Endodermal cell (in vitro differentiated cells): ENCODE measurements at regions not wholly inside any gene's neighbourhood (a gene's known extent, or its start where the extent isn't known, plus 50 kb on each side); places are given as distances from the start of the nearest gene placed in this dataset.

Experiments used
- DNase-seq: peaks from one replicate; pipeline ENCODE4 v3.0.0-alpha.2; 2017
- H3K27ac ChIP-seq: 2 replicates; pipeline ENCODE4 v1.5.1; 2013; ENCODE audit warnings: mild to moderate bottlenecking, low read depth, low read length, moderate library complexity
- H3K27me3 ChIP-seq: 2 replicates; pipeline ENCODE4 v1.6.1; 2013; ENCODE audit warnings: mild to moderate bottlenecking, low read length, moderate library complexity; ENCODE audit not compliant: insufficient read depth, control insufficient read depth, poor library complexity, severe bottlenecking
- H3K36me3 ChIP-seq: 2 replicates; pipeline ENCODE4 v1.7.0; 2013; ENCODE audit warnings: mild to moderate bottlenecking, low read length, moderate library complexity; ENCODE audit not compliant: control insufficient read depth, insufficient read depth
- H3K4me1 ChIP-seq: one replicate; pipeline ENCODE4 v1.7.0; 2013; ENCODE audit warnings: low read length; ENCODE audit not compliant: control insufficient read depth, insufficient read depth
- H3K4me3 ChIP-seq: 2 replicates; pipeline ENCODE4 v1.5.1; 2013; ENCODE audit warnings: mild to moderate bottlenecking, low read length, moderate library complexity
- H3K9ac ChIP-seq: 2 replicates; pipeline ENCODE4 v1.6.1; 2013; ENCODE audit warnings: mild to moderate bottlenecking, low read length, moderate library complexity; ENCODE audit not compliant: poor library complexity, severe bottlenecking; ENCODE audit errors: extremely low read depth
- H3K9me3 ChIP-seq: 2 replicates; pipeline ENCODE4 v1.6.1; 2013; ENCODE audit warnings: mild to moderate bottlenecking, low read length, moderate library complexity; ENCODE audit not compliant: control insufficient read depth
- H3K27ac Mint-ChIP-seq: 2 replicates; pipeline ENCODE4 v1.8.0; 2020; ENCODE audit warnings: mixed read lengths
- H3K27me3 Mint-ChIP-seq: 2 replicates; pipeline ENCODE4 v1.8.0; 2021; ENCODE audit warnings: mild to moderate bottlenecking, mixed read lengths; ENCODE audit not compliant: insufficient read depth
- H3K36me3 Mint-ChIP-seq: 2 replicates; pipeline ENCODE4 v1.8.0; 2020; ENCODE audit warnings: low read depth, mixed read lengths
- H3K4me1 Mint-ChIP-seq: 2 replicates; pipeline ENCODE4 v1.8.0; 2020; ENCODE audit warnings: mixed read lengths
- H3K4me3 Mint-ChIP-seq: 2 replicates; pipeline ENCODE4 v1.8.0; 2020; ENCODE audit warnings: mild to moderate bottlenecking, moderate library complexity, mixed read lengths
- H3K9me3 Mint-ChIP-seq: 2 replicates; pipeline ENCODE4 v1.8.0; 2020; ENCODE audit warnings: mild to moderate bottlenecking, mixed read lengths
- WGBS, 2 experiments: methylation state at CpG; one replicate each; pipeline versions ENCODE4 v1.1.5 to v1.1.7; 2013; ENCODE audit warnings: missing lambda C conversion rate in 2 of 2, mixed read lengths in 1 of 2; ENCODE audit not compliant: insufficient coverage in 1 of 2, insufficient read length in 1 of 2; 5-methylcytosine and 5-hydroxymethylcytosine counted together
- TF ChIP-seq, protein P1 (sequence below): fragments of 200-600 bp; sonication (generic); conservative IDR thresholded peaks from 2 replicates; pipeline ENCODE4 v1.5.0; 2021; ENCODE audit warnings: antibody characterized with exemption, mild to moderate bottlenecking

DNA sequence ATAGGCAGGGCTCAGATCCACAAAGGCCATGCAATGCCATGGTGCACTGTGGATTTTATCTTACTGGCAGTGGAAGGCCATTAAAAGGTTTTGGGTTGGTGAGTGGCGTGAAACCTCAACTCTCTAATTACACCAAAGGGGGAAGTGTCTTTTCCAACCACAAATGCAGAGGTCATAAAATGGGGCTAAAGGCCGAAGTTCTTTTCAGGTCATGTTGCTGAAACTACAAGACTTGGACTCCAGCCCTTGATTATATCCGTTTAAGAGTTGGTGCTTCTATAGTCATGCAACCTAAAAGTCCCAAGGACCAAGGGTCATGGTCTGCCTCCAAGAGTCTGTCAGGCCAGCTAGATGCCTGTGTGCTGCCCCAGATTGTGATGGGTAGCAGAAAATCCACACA lies 434.3 kb downstream of the RAB38 start:
- DNase-seq: no peak
- no peaks in the 10 kb centered on the region for H3K9me3 ChIP-seq
- no peak overlapping the region for H3K27ac ChIP-seq
- no peaks in the 10 kb centered on the region for H3K36me3 ChIP-seq
- H3K4me1 Mint-ChIP-seq: no peaks in the 10 kb centered on the region
- no peaks in the 10 kb centered on the region for H3K4me1 ChIP-seq
- WGBS, 2 experiments: 88 to 100% methylated on average over 2 to 3 of the region's 3 CpGs
- H3K4me3 Mint-ChIP-seq: no peak overlapping the region
- no peaks in the 10 kb centered on the region for H3K27me3 ChIP-seq
- TF ChIP-seq, protein P1, sequence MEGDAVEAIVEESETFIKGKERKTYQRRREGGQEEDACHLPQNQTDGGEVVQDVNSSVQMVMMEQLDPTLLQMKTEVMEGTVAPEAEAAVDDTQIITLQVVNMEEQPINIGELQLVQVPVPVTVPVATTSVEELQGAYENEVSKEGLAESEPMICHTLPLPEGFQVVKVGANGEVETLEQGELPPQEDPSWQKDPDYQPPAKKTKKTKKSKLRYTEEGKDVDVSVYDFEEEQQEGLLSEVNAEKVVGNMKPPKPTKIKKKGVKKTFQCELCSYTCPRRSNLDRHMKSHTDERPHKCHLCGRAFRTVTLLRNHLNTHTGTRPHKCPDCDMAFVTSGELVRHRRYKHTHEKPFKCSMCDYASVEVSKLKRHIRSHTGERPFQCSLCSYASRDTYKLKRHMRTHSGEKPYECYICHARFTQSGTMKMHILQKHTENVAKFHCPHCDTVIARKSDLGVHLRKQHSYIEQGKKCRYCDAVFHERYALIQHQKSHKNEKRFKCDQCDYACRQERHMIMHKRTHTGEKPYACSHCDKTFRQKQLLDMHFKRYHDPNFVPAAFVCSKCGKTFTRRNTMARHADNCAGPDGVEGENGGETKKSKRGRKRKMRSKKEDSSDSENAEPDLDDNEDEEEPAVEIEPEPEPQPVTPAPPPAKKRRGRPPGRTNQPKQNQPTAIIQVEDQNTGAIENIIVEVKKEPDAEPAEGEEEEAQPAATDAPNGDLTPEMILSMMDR: no peak
- H3K36me3 Mint-ChIP-seq: no peaks in the 10 kb centered on the region
- no peaks in the 10 kb centered on the region for H3K27me3 Mint-ChIP-seq
- H3K4me3 ChIP-seq: no peak overlapping the region
- no peaks in the 10 kb centered on the region for H3K9me3 Mint-ChIP-seq
- no peak overlapping the region for H3K9ac ChIP-seq
- no peak overlapping the region for H3K27ac Mint-ChIP-seq

DNA sequence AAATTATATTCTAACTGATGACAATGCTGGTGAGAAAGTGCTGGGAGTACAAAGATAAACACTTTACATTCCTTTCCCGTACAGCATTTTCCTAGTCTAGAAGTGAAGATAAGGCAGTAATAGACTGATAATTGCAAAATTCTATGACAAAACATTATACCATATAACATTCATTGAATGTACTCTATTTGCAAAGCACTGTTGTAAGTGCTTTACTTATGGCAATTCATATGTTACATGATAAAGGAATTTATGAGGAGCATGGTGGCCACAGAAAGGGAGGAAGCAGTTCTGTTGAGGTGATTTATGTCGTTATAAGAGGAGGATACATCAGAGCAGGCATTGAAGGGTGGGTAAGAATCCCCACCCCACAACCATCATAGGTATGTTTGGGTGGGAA lies 434.8 kb downstream of the RAB38 start:
- TF ChIP-seq, protein P1: no peak
- Histone ChIP-seq H3K9me3 (no peaks in the 10 kb centered on the region), H3K27me3 (no peaks in the 10 kb centered on the region), H3K36me3 (no peaks in the 10 kb centered on the region), H3K27ac (no peak overlapping the region), H3K4me3 (no peak overlapping the region), H3K9ac (no peak overlapping the region), H3K4me1 (no peaks in the 10 kb centered on the region)
- Mint-ChIP-seq H3K9me3 (no peaks in the 10 kb centered on the region), H3K27ac (no peak overlapping the region), H3K27me3 (no peaks in the 10 kb centered on the region), H3K36me3 (no peaks in the 10 kb centered on the region), H3K4me1 (no peaks in the 10 kb centered on the region), H3K4me3 (no peak overlapping the region)
- no peak for DNase-seq
- 100% methylated on average over 1 of the region's 2 CpGs; no CpG with 5 or more reads in 1 of the 2 experiments for WGBS, 2 experiments

DNA sequence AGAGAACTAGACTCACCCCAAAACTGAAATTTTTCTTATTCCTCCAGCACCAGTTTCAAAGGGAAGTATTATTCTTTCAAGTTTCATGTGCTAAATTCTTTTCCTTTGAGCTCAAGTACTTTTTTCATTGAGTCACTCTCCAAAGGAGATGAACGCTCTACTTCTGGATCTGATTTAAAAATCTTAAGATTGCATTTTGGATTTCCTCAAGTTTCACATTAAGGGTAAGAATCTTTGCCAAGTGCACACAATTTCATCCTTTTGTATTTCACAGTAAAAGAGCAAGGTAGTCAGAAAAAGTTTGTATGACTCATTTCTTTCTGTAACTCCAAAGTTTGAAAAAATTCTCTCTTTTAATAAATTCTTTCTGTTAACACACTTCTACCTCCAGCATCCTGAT lies 435.5 kb downstream of the RAB38 start:
- Histone ChIP-seq H3K4me3 (no peak overlapping the region), H3K9me3 (no peaks in the 10 kb centered on the region), H3K36me3 (no peaks in the 10 kb centered on the region), H3K9ac (no peak overlapping the region), H3K27me3 (no peaks in the 10 kb centered on the region), H3K4me1 (no peaks in the 10 kb centered on the region), H3K27ac (no peak overlapping the region)
- no peaks in the 10 kb centered on the region for H3K36me3 Mint-ChIP-seq
- TF ChIP-seq, protein P1: no peak
- H3K27me3 Mint-ChIP-seq: no peaks in the 10 kb centered on the region
- no peak overlapping the region for H3K4me3 Mint-ChIP-seq
- H3K4me1 Mint-ChIP-seq: no peaks in the 10 kb centered on the region
- WGBS, 2 experiments: 87 to 88% methylated on average over 1 of the region's 1 CpG
- H3K9me3 Mint-ChIP-seq: no peaks in the 10 kb centered on the region
- no peak for DNase-seq
- H3K27ac Mint-ChIP-seq: no peak overlapping the region
